Myocyte (in vitro differentiated cells): ENCODE measurements at regions not wholly inside any gene's neighbourhood (a gene's known extent, or its start where the extent isn't known, plus 50 kb on each side); places are given as distances from the start of the nearest gene placed in this dataset.

Source experiments
- DNase-seq: peaks from one replicate; pipeline ENCODE4 v3.0.0-alpha.2; 2012; ENCODE audit warnings: low read depth

- no peak for DNase-seq
Measured at GRCh38 chr3:43865887-43866528, 175.3 kb downstream of the ABHD5 start.

- DNase-seq = peak; percentile 37
Measured at GRCh38 chr3:43866529-43867353, 176.0 kb downstream of the ABHD5 start.

GRCh38 chr3:43867436-43868072, 176.8 kb downstream of the ABHD5 start:
- peak; percentile 38 for DNase-seq

- no peak for DNase-seq
Measured at GRCh38 chr3:43869491-43869890, 178.8 kb downstream of the ABHD5 start.

- DNase-seq = peak; percentile 64
Measured at GRCh38 chr3:43870120-43870519, 179.4 kb downstream of the ABHD5 start.

GRCh38 chr3:43870844-43871626, 180.3 kb downstream of the ABHD5 start:
- DNase-seq = no peak

GRCh38 chr3:43871627-43872245, 181.0 kb downstream of the ABHD5 start:
- no peak for DNase-seq

- DNase-seq = peak; percentile 28
Measured at GRCh38 chr3:43872301-43872700, 181.6 kb downstream of the ABHD5 start.

GRCh38 chr3:43872901-43873300, 182.2 kb downstream of the ABHD5 start:
- DNase-seq = peak; percentile 46

- DNase-seq = no peak
Measured at GRCh38 chr3:43873723-43874122, 183.0 kb downstream of the ABHD5 start.

- no peak for DNase-seq
Measured at GRCh38 chr3:43874290-43874689, 183.6 kb downstream of the ABHD5 start.

- no peak for DNase-seq
Measured at GRCh38 chr3:43874731-43875130, 184.0 kb downstream of the ABHD5 start.

GRCh38 chr3:43876648-43877047, 185.9 kb downstream of the ABHD5 start:
- DNase-seq = no peak

- peak; percentile 24 for DNase-seq
Measured at GRCh38 chr3:43879166-43879565, 188.4 kb downstream of the ABHD5 start.

- no peak for DNase-seq
Measured at GRCh38 chr3:43882976-43883680, 192.4 kb downstream of the ABHD5 start.

- DNase-seq = no peak
Measured at GRCh38 chr3:43883729-43884396, 193.1 kb downstream of the ABHD5 start.

- DNase-seq = no peak
Measured at GRCh38 chr3:43884581-43884980, 193.8 kb downstream of the ABHD5 start.

GRCh38 chr3:43885908-43886618, 195.3 kb downstream of the ABHD5 start:
- no peak for DNase-seq

GRCh38 chr3:43892061-43892460, 201.3 kb downstream of the ABHD5 start:
- no peak for DNase-seq
